ENCODE measurements at regions not wholly inside any gene's neighbourhood (a gene's known extent, or its start where the extent isn't known, plus 50 kb on each side); places are given as distances from the start of the nearest gene placed in this dataset.

- no peak for DNase-seq (ENCODE audit: low spot score)
Observed at GRCh38 chr11:8740129-8740528, 57.5 kb downstream of the RPL27A start.

- no peak for DNase-seq (ENCODE audit: low spot score)
Observed at GRCh38 chr11:8744423-8744822, 61.8 kb downstream of the RPL27A start.

GRCh38 chr11:8745431-8746253 is 63.0 kb downstream of the RPL27A start:
- DNase-seq (ENCODE audit: low spot score) = no peak

DNA sequence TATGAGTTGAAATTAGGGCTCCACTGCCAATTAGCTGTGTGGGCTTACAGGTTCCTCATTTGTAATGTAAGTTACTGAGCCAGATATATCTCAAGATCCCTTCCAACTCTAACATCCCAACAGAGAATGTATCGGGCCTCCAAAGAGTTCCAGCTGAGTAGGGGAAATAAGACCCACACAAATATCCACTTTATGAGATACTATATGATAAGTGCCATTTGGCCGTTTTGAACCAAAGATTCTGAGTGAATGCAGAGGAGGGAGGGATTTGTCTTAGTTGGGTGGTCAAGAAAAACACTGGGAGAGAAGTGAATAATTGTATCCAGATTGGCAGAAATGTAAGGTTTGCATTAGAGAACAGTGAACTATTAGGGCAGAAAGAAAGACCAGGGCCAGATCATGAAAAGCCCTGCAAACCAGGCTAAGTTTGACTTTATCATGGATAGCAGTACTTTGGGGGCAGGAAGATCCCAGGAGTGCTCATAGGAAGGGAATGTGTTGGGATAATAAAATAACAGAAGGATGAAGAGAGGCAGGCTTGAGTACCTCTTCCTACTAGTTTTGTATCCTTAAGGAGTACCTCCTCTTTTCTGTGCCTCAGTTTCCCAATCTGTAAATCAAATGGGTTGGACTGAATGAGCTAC is 63.9 kb downstream of the RPL27A start:
- no peak for DNase-seq (ENCODE audit: low spot score)

DNA sequence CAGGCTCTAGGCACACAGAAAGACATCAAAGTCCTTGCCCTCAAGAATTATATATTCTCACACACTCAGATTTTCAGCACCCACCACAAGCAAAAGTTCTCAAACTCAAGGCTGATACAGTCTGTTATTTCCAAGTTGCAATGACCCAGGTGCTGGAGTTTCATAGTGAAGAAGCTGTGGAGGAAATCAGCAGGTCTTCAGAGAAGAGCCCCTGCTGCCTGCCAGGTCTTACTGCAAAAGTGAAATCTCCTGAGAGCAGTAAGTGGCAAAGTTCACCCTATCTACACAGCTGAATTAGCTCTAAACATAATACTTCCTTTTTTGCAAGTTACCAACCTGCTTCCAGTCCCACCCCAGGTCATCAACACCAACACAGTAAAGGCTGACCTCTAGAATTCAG is 64.6 kb downstream of the RPL27A start:
- DNase-seq (ENCODE audit: low spot score) = no peak

GRCh38 chr11:8748317-8748716 is 65.7 kb downstream of the RPL27A start:
- no peak for DNase-seq (ENCODE audit: low spot score)

DNA sequence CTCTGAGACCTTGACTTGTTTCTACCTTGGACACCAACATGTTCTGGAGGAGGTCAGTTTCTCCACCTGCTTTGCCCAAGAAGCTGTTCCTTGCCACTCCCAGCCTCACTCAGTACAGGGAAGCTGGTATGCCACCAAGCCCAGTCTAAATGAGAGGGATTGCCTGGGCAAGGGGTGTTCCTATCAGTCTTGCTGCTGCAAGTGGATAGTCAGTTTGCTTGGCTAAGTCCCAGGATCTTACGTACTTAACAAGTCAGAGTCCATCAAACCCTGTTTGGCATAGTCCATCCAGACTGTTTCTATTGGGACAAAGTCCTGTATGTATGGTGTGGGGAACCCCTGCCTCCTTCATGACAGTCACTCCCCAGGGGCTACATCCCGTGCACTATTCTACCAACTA is 66.6 kb downstream of the RPL27A start:
- no peak for DNase-seq (ENCODE audit: low spot score)

DNA sequence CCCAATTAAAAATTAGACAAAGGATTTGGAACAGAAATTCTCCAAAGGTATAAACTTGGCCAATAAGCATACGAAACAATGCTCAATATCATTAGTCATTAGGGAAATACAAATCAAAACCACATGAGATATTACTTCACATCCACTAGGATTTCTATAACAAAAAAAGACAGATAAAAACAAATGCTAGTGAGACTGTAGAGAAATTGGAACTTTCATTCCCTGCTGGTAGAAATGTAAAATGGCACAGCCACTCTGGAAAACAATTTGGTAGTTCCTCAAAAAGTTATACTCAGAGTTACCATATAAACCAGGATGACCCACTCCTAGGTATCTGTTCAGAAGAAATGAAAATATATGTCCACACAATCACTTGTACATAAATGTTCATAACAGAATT is 71.6 kb downstream of the RPL27A start:
- no peak for DNase-seq (ENCODE audit: low spot score)

DNA sequence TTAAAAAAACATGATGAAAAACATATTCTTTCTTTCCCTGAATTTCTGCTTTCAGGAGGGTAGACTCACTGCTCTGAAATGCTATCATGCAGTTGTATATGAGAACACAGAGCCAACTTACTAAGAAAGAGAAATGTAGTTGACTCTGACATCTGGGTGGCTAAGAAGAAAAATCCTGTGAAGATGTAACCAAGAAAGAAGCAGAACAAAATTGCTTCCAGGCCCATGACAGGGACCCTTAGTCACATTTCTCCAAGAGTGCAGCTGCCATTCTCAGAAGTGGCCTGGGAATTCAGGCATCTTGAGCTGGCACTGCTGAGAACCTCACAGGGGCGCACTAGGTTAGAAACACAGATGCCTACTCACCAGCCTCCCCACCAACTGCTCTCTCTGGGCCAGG is 73.6 kb downstream of the RPL27A start:
- no peak for DNase-seq (ENCODE audit: low spot score)

GRCh38 chr11:8757047-8757446 is 74.5 kb downstream of the RPL27A start:
- no peak for DNase-seq (ENCODE audit: low spot score)

DNA sequence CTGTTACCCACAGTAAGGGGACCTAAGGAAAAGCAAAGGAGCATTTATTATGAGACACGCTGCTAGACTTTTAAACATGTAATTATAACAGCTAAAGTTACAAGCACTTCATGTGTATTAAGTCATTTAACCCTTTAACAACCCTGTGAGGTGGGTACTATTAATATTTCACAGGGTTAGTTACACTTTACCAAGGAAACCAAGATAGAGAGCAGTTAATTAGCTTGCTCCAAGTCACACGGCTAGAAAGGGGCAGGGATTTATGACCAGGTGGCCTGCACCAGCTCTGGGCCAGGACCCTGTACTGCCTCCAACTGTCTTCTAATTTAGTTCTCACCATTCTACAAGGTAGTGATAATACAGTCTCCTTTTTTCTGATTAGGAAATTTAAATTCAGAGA is 74.9 kb downstream of the RPL27A start:
- no peak for DNase-seq (ENCODE audit: low spot score)

DNA sequence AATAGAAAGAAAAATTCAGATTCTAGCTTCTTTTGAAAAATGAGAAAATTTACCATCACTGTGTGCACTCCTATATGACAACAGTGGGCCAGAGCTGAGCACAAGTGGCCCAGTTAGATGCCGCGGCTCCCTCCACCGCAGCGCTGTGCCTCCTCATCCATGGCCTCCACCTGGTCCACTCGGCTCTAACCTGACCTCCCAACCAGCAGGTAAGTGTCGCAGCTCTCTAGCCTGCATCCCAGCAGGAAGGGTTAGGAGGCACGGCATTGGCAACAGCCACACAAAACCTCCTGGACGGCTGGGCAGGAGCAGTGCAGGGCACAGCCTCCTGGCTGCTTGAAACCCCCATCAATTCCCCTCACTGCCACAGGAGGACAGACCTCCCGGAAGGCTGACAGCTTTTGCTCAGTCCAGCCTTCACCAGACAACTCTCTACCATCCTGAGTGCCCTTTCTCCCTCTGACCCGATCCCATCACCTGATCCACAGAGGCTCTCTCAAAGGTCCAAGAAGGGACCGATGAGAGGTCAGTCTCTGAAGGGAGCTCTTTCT is 76.1 kb downstream of the RPL27A start:
- DNase-seq (ENCODE audit: low spot score) = no peak

GRCh38 chr11:8759634-8760033 is 77.0 kb downstream of the RPL27A start:
- peak; percentile 8 for DNase-seq (ENCODE audit: low spot score)

DNA sequence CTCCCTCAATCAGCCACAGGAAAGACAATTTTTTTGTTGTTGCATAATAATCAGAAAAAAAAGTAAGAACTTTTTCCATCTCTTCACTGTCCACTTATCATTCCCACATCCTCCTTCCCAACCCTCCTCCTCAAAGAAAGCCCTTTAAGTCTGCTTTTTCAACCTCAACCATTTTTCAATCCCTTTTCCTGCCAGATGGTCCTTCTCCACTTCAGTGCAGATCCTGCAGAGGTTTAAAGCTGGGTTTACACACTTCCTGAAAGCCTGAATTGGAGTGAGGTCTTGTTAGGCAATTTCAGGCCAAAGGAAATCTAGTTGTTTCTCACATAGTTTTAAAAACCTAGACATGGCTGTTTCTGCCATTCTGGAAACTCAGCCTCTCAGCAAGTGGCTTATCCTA is 78.3 kb downstream of the RPL27A start:
- DNase-seq (ENCODE audit: low spot score) = no peak

DNA sequence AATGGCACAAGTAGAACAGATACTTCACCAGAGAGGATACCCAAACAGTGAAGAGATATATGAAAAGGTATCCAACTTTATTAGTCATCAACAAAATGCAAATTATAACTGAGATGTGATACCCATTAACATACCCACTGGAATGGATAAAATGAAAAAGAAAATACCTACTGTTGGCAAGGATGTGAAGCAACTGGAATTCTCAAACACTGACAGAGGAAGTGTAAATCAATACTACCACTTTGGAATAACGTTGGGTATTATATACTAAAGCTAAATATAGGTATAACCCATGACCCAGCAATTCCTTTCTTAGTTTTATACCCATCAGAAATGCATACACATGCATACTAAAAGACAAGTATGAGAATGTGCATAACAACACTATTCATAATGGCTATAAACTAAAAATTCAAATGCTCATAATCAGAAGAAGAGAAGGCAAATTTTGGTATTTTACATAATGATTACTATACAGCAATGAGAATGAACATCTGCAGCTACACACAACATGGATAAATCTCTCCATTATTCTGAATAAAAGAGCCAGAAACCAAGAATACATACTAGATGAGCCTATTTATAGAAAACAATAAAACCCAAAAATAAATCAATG is 80.6 kb downstream of the RPL27A start:
- no peak for DNase-seq (ENCODE audit: low spot score)

- no peak for DNase-seq (ENCODE audit: low spot score)
Observed at GRCh38 chr11:8765294-8765693, 82.7 kb downstream of the RPL27A start.

- DNase-seq (ENCODE audit: low spot score) = no peak
Observed at GRCh38 chr11:8766043-8766987, 83.7 kb downstream of the RPL27A start.

GRCh38 chr11:8766988-8767374 is 84.4 kb downstream of the RPL27A start:
- no peak for DNase-seq (ENCODE audit: low spot score)

GRCh38 chr11:8767466-8768142 is 85.0 kb downstream of the RPL27A start:
- DNase-seq (ENCODE audit: low spot score) = no peak

DNA sequence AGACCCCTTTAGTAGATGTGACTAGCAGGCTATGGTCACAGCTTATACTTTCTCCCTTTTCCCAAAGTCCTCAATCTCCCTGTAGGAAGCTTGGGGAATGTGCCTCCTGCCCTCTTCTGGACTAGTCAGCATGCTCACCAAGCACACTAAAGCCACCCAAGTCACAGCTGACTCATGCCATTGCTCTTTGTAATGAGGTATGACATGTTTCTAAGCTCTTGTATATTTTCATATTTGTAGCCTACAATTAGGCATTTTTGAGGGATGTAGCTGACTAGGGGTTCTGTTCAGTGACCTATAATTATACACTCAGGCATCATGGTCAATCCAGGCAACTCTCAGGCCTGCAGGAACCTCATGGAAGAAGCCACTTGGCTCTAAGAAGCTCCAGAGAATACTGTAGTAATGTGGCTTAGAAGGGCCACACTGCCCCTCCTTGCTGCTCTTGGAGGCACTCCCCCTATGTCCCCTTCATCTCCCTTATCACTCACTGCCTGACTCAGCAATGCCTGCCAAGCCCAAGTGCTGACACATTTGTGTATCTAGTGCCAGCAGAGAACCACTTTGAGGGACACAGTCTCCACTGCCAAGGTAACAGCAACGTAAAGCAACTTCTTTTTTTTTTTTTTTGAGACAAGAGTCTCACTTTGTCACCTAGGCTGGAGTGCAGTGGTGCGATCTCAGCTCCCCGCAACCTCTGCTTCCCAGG is 86.2 kb downstream of the RPL27A start:
- no peak for DNase-seq (ENCODE audit: low spot score)
